Sigmoid colon (tissue), 4 donors: ENCODE measurements at regions not wholly inside any gene's neighbourhood (a gene's known extent, or its start where the extent isn't known, plus 50 kb on each side); places are given as distances from the start of the nearest gene placed in this dataset.

Experiments
- CTCF ChIP-seq, 4 experiments: fragments of 450-650 bp in 3 of 4; fragments of 200-600 bp in 1 of 4; IDR thresholded peaks; one replicate each; pipeline ENCODE4 v1.5.1; 2016 to 2019; ENCODE audit warnings: antibody characterized with exemption in 4 of 4, mild to moderate bottlenecking in 3 of 4, moderate library complexity in 2 of 4
- EP300 ChIP-seq, 4 donors: sonication (generic); formaldehyde crosslinking; IDR thresholded peaks; one replicate each; pipeline ENCODE4 v1.6.1; 2017; ENCODE audit warnings: antibody characterized with exemption in 4 of 4
- POLR2A ChIP-seq, 2 donors: fragments of 450-650 bp; IDR thresholded peaks; one replicate each; pipeline ENCODE4 v1.6.1; 2016; ENCODE audit warnings: antibody characterized with exemption in 2 of 2, mild to moderate bottlenecking in 2 of 2, moderate library complexity in 2 of 2
- POLR2AphosphoS5 ChIP-seq, 4 donors: sonication (generic); formaldehyde crosslinking; IDR thresholded peaks; one replicate each; pipeline ENCODE4 v1.6.1; 2017; ENCODE audit warnings: antibody characterized with exemption in 4 of 4

- TF ChIP-seq POLR2AphosphoS5 (IDR thresholded peaks at IDR 0.05) (no peak), CTCF (IDR thresholded peaks at IDR 0.05) (no peak), POLR2A (IDR thresholded peaks at IDR 0.05) (no peak), EP300 (IDR thresholded peaks at IDR 0.05) (no peak)
Measured at GRCh38 chr21:43283136-43283924, 114.5 kb downstream of the CRYAA start.
